ENCODE measurements at regions not wholly inside any gene's neighbourhood (a gene's known extent, or its start where the extent isn't known, plus 50 kb on each side); places are given as distances from the start of the nearest gene placed in this dataset.
A peak's percentile ranks its signal among the peaks of the same experiment; 100 is the strongest.

DNA sequence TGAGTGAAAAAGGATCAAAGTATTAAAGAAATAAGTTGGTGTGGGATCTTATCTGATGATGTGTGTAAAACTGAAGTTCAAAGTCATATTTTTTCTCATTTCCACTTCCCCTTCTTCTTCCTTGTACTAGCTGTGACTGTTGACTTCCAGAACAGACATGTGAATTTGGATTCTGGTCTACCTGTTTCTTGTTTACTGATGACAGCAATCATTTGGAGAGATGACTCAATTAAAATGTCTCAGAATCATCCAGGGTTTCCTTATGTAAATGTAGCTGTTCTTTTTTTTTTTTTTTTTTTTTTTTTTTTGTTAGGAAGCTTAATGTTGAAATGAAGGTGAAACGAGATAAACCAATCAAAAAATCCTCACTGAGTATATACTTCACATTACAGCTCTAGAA is 819.9 kb upstream of the PIK3C3 start:
- no peak for DNase-seq (ENCODE audit: low read depth)
- H3K36me3 ChIP-seq (ENCODE audit: control insufficient read depth, insufficient read depth, low read length), result no peaks in the 10 kb centered on the region
- TF ChIP-seq, protein P1, sequence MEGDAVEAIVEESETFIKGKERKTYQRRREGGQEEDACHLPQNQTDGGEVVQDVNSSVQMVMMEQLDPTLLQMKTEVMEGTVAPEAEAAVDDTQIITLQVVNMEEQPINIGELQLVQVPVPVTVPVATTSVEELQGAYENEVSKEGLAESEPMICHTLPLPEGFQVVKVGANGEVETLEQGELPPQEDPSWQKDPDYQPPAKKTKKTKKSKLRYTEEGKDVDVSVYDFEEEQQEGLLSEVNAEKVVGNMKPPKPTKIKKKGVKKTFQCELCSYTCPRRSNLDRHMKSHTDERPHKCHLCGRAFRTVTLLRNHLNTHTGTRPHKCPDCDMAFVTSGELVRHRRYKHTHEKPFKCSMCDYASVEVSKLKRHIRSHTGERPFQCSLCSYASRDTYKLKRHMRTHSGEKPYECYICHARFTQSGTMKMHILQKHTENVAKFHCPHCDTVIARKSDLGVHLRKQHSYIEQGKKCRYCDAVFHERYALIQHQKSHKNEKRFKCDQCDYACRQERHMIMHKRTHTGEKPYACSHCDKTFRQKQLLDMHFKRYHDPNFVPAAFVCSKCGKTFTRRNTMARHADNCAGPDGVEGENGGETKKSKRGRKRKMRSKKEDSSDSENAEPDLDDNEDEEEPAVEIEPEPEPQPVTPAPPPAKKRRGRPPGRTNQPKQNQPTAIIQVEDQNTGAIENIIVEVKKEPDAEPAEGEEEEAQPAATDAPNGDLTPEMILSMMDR (IDR thresholded peaks at IDR 0.05; ENCODE audit: insufficient read depth, low read length, poor library complexity, severe bottlenecking), result no peak
- H3K27me3 ChIP-seq (ENCODE audit: control insufficient read depth, insufficient read depth, low read length), result no peaks in the 10 kb centered on the region
- no peak overlapping the region for H3K4me3 ChIP-seq (ENCODE audit: low read depth, low read length)

- H3K36me3 ChIP-seq (ENCODE audit: control insufficient read depth, insufficient read depth, low read length), result no peaks in the 10 kb centered on the region
- H3K4me3 ChIP-seq (ENCODE audit: low read depth, low read length), result no peak overlapping the region
- TF ChIP-seq, protein P1 (IDR thresholded peaks at IDR 0.05; ENCODE audit: insufficient read depth, low read length, poor library complexity, severe bottlenecking), result no peak
- no peaks in the 10 kb centered on the region for H3K27me3 ChIP-seq (ENCODE audit: control insufficient read depth, insufficient read depth, low read length)
- DNase-seq (ENCODE audit: low read depth), result no peak
Observed at GRCh38 chr18:41134426-41134825, 820.6 kb upstream of the PIK3C3 start.

DNA sequence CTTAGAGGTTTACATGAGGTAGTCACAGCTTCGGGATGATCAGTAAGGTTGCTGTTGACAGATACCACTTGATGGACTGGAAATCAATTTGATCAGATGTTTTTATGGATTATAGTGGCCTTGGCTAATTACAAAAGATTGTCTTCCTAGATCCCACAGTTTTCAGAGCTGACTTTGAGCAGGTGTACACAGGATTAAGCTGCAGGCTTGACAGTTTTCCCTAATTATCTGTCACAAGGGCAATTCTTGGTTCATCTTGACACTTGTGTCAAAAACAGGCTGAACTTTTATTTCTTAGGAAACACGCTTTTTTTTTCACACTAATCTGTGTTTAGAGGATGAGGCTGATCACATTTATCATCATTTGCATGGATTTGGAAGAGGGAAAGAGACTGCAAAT is 824.0 kb upstream of the PIK3C3 start:
- DNase-seq (ENCODE audit: low read depth), result no peak
- no peaks in the 10 kb centered on the region for H3K36me3 ChIP-seq (ENCODE audit: control insufficient read depth, insufficient read depth, low read length)
- no peaks in the 10 kb centered on the region for H3K27me3 ChIP-seq (ENCODE audit: control insufficient read depth, insufficient read depth, low read length)
- TF ChIP-seq, protein P1 (IDR thresholded peaks at IDR 0.05; ENCODE audit: insufficient read depth, low read length, poor library complexity, severe bottlenecking), result no peak
- no peak overlapping the region for H3K4me3 ChIP-seq (ENCODE audit: low read depth, low read length)

DNA sequence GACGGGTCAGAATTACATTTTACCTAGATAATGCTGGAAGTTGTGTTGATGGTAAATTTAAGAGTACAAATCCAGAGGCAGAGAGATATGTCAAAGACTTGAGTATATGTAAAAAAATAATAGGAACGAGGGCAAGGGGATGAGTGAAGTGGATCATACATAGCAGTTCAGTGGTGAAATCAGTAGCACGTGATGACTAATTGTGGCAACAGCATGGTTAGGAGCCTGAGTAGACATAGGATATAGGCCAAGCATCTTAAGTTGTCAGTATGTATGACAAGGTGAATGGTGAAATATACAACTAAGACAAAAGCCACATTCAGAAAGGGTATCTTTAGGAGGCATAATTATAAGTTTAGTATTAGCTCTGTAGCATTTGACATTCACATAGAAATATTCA is 826.5 kb upstream of the PIK3C3 start:
- H3K36me3 ChIP-seq (ENCODE audit: control insufficient read depth, insufficient read depth, low read length), result no peaks in the 10 kb centered on the region
- H3K4me3 ChIP-seq (ENCODE audit: low read depth, low read length), result no peak overlapping the region
- no peak for DNase-seq (ENCODE audit: low read depth)
- H3K27me3 ChIP-seq (ENCODE audit: control insufficient read depth, insufficient read depth, low read length), result no peaks in the 10 kb centered on the region
- TF ChIP-seq, protein P1 (IDR thresholded peaks at IDR 0.05; ENCODE audit: insufficient read depth, low read length, poor library complexity, severe bottlenecking), result no peak

DNA sequence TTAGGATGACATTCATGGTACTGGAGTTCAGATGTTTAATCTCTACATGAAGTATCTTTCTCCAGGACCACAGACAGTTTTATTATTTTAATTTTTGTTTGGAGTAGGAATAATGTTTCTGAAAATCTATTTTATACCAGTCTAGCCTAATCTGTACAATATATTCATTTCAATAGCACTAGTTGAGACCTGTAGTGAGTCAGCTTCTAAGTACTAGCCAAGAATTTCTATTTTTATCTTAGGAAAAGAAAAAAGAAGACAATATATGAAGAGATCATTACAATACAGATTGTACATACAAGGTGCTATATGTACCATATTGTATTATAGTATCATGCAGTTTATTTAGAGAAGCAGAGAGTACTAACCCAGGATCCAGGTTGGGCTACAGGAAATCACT is 826.9 kb upstream of the PIK3C3 start:
- Histone ChIP-seq H3K27me3 (ENCODE audit: control insufficient read depth, insufficient read depth, low read length) (no peaks in the 10 kb centered on the region), H3K36me3 (ENCODE audit: control insufficient read depth, insufficient read depth, low read length) (no peaks in the 10 kb centered on the region), H3K4me3 (ENCODE audit: low read depth, low read length) (no peak overlapping the region)
- TF ChIP-seq, protein P1 (IDR thresholded peaks at IDR 0.05; ENCODE audit: insufficient read depth, low read length, poor library complexity, severe bottlenecking), result no peak
- no peak for DNase-seq (ENCODE audit: low read depth)

DNA sequence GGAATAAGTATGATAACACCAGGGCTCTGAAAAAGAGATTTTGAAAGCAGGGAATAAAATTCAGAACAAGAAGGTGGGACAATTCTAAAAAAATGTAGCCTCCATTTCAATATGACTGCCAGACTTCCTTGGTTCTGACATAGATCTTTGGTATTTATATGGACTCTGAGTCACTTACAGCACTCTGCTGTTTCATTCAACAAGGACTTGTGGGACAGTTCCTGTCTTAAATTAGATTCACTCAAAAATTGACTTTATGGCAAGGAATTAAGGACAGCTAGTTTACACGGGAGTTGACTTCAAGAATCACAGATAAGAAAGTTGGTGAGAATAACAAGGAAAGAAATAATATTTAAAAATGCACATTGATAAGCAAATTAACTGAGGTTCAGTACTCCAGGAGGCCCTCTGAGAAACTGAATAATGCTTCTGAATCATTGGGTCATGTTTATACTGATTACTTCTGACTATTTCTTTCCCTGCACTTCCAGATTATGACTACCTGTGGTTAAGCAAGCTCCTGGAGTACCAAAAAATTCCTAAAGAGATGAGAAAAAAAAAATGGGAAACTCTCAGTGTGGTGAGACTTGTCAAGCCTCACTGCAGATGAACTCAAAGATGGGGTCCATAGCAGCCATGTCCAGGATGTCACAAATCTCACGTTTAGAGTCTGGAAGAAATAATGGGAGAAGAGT is 828.3 kb upstream of the PIK3C3 start:
- H3K36me3 ChIP-seq (ENCODE audit: control insufficient read depth, insufficient read depth, low read length), result no peaks in the 10 kb centered on the region
- no peak overlapping the region for H3K4me3 ChIP-seq (ENCODE audit: low read depth, low read length)
- TF ChIP-seq, protein P1 (IDR thresholded peaks at IDR 0.05; ENCODE audit: insufficient read depth, low read length, poor library complexity, severe bottlenecking), result no peak
- H3K27me3 ChIP-seq (ENCODE audit: control insufficient read depth, insufficient read depth, low read length), result no peaks in the 10 kb centered on the region
- DNase-seq (ENCODE audit: low read depth), result peak; percentile 23

All from kidney epithelial cell (primary cell).